Left lobe of liver (tissue), 2 donors: ENCODE measurements at regions not wholly inside any gene's neighbourhood (a gene's known extent, or its start where the extent isn't known, plus 50 kb on each side); places are given as distances from the start of the nearest gene placed in this dataset.
A peak's percentile ranks its signal among the peaks of the same experiment; 100 is the strongest.

Source experiments
- ATAC-seq: fragments of 200-7000 bp; cut with Tn5 transposase; one replicate; pipeline ENCODE4 v1.9.1; 2020; ENCODE audit warnings: mild to moderate bottlenecking, moderate library complexity
- DNase-seq: peaks from one replicate; pipeline ENCODE4 v3.0.0-alpha.2; 2020; ENCODE audit warnings: low spot score
- donor health status: DM: no; HTN: no; CAD: no; lungs with moderate emphysema.
- donor health status: DM: no; HTN: yes; CAD: no.

DNA sequence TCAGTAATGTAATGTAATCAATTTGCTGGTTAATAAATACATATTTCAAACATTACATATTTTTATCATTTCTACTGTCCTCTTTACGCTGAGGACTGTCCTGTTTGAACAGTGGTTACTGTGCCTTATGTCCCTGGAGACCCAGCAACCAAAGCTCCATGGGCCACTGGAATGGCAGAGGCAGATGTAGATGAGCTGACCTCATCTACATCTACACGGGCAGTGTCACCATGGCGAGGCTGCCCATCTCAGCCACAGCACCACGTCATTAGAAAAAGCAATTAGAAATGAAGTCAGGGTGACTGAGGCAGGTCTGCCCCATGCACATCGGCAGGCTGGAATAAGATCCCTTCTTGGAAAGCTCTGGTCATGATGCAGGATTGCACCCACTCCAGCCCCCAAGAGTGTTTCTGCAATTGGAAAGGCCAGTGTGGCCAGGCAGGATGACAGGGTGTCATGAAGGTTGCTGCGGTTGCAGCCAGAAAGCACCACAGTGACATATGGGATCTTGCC is 237.5 kb downstream of the NDUFA10 start:
- no peak for DNase-seq
- no peak for ATAC-seq

DNA sequence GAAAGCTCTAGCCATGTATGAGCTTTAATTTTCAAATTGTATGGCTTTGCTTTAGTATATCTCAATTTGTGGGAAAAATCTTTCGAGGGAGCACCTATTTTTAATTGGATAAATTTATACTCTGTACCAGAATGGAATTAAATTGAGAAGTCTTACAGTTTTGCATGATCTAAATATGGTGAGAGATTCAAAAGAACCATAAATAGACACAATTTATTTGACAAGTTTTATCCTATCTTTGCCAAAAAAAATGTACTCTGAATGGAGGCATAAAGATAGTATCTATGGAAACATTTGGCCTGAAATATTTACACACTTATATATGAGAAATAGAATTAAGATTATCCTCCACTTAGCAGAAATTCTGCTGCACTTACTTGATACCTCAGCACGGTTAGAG is 238.4 kb downstream of the NDUFA10 start:
- no peak for ATAC-seq
- DNase-seq, result no peak

DNA sequence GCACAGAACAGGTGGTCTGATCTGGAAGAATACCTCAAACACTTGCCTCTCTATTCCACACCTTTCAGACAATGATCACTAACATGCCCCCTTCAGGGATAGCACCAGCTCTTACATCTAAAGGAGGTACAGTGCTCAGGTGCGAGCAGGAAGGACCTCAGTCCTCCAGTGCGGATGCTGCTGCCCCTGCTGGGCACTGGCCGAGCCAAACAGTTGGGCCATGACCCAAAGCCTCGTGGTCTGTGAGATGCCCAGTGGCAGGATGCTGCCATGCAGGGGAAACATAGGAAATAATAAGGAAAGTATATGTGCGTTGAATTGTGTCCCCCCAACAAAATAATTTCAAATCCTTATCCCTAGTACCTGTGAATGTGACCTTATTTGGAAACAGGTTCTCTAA is 243.7 kb downstream of the NDUFA10 start:
- DNase-seq (peak; percentile 18), ATAC-seq (no peak)

DNA sequence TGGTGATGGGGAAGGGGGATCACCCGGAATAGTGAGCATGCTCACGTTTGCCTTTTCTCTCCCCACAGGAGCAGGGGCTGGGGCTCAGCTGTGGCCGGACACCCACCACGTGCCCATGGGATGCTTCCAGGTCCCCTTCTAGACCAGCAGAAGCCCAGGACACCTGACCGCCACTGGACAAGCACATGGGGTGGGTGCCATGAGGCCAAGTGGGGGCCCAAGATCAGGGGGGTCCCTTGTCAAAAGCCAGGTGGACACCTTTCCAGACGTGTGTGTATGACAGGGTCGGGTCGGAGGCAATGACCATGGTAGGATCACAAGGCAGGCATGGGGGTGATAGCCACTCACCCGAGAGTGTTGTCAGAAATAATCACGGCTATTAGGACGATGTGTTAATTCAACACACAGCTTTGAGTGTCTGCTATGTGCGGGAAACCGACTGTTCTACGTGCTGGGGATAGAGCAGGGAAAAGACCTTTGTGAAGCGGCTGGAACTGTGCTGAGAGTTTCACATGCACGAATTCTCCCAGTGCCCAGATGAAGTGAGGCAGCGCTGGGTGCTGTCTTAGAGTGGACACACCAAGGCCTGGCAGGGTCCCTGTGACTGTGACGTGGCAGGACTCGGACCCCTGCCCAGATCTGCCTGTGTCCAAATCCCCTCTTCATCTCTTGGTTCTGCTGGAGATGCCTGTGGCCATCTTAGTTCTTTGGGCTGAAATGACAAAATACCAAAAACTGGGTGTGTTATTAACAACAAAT is 244.7 kb downstream of the NDUFA10 start:
- DNase-seq, result peak; percentile 31
- no peak for ATAC-seq

DNA sequence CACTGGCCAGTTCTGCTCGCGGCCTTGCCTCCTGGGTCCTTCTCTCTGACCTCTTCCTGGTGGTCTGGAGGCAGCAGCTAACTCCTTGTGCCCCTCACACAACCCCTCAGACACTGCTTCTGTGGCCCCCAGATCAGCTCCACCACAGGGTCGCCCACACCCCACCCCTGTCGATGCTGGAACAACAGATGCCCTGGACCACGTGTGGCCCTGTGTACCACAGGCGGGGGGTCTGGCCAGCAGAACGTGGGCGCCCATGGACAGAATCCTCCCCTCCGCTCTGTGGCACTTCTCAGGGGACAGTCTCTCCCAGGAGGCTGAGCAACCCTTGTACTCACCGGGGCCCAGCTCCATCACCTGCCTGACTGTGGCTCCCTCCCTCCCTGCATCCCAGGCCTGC is 245.6 kb downstream of the NDUFA10 start:
- no peak for ATAC-seq
- DNase-seq, result peak; percentile 38

DNA sequence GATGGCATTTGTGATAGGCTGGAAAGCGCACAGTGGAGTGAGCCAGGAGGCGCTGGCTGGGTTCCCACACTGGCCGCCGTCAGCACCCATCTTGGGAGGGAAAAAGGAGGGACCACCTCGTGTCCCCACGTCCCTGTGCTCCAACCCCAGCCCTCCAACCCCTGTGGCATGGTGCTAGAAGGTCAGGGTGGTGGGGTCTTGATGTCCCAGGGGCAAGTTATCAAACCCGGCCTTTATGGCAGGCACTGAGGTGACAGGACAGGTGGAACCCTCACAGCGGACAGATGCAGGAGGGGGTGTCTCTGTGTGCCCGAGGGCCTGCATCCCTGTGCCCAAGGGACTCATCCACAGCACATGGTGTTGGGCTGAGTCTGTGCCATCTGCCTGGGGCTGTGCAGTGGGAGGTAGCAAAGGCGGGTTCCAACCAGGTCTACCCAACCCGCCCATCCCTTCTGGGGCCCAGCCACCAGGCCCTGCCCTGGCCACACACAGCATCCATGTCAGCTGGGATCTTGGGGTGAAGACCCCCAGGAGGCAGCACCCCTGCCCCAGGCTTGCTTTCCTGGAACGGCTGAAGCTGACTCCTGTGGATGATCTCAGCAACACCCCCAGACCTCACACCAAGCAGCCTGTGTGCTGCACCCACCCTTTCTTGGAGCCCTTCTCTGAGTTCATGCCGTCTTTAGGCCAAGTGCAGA is 246.1 kb downstream of the NDUFA10 start:
- DNase-seq (no peak), ATAC-seq (no peak)

DNA sequence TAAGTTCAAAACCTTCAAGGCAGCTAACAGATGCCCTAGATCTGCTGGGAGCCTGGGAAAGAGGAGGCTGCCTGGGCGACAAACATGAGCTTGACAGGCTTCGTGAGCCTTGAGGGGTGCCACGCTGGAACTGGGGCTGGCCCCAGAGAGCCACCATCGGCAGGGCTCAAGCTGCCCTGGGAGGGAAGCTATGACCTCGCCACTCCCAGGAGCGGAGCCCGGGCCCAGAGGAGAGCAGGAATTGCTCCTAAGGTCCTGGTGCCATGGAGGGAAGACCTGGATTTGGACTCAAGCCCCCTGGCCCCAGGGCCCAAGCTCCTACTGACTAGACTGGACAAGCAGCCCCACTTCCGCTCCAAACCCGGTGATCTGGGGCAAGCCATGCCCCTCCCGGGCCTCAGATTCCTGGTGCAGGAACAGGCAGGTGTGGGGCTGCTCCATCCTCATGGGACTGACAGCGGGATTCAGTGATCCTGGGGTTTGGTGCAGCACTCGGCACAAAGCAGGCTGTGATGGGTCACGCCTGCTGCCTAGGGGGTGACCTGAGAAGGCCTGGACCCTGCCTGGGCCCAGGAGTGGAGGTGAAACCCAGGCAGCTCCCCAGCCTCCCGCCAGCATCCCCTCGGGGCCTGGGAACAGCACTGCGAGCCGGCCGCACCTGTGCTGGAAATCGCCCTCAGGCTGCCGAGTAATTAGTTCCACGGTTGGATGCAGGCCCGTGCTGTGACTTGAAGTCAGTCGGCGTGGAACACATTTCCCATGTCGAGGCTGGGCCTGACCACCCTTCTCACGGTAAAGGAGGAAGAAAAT is 246.9 kb downstream of the NDUFA10 start:
- DNase-seq (peak; percentile 41), ATAC-seq (no peak)

DNA sequence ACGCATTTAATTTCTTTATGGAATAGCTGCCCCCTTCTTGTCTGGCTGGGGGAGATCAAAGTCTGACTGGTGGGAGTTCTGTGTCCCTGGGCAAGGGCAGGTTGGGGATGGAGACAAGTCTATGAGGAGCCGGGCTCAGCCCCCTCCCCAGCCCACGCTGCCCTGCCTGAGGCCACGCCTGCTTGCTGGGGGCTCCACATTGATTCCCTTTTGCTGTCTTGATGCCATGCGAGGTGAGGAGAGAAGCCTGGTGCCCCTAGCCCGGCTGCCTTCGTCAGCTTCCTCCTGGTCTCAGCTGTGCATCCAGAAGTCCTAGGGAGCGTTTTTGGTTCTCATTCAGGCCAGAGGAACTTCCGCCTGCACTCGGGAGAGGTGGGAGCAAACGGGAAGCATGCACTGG is 247.9 kb downstream of the NDUFA10 start:
- peak; percentile 33 for DNase-seq
- ATAC-seq, result no peak

DNA sequence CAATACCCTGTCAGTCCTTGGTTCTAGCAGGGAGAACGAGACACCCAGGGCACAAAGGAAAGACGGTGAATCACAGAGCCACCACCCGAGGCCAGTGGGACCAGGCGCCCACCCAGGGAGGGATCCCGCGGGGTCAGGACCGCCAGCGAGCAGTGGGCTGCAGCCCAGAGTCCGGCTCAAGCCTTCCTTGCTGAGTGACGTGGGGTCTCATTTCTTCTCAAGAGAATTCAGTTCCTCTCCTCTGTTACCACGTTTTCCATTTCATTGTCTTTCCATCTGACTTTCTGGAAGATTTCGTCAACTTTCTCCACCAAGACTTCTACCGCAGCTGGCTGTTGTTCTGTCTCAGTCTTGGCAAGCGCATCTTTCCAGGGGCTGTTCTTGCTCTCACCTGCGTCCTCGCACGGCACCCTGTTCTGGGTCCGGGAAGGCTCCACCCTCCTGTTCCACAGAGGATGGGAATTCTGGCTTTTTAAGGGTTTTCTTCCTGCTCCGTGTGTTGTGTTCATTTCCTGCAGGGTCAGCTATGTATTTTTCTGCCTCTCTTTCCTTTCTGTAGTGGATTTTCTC is 248.6 kb downstream of the NDUFA10 start:
- no peak for ATAC-seq
- DNase-seq, result peak; percentile 22

DNA sequence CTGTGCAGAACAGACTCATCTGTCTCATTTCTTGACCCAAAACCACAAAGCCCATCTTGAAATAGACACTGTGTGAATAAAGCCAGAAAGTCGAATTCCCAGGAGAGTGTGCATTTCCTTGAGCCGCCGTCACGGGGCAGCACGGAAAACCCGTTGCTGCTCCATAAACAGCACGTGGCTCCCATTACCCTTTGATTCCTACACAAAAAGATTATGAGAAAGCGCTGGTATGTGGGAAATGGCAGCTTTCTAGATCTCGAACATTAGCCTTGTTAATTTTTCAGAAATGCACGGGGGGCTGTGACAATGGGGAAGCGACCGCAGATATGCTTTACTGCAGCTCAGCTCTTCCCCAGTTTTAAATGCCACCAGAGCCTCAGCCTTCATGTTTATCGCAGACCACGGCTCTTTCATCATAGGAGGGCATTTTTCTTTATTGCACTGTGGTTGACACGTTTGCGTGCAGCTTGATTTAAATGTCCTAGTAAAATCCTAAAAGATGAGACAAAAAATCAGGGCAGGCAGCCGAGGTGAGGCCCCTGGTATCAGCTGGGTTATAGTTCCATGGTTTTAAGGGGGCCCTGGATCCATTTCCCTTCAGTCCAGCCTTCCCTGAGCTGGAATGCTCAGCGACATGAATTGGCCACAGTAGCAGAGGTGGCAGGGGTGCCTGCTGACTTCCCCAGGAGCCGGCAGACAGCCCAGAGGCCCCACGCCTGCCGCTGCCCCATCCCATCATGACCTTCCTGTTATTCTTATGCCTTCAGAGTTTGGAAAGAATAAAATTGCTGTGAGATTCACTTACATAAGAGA is 249.3 kb downstream of the NDUFA10 start:
- no peak for ATAC-seq
- peak; percentile 33 for DNase-seq

DNA sequence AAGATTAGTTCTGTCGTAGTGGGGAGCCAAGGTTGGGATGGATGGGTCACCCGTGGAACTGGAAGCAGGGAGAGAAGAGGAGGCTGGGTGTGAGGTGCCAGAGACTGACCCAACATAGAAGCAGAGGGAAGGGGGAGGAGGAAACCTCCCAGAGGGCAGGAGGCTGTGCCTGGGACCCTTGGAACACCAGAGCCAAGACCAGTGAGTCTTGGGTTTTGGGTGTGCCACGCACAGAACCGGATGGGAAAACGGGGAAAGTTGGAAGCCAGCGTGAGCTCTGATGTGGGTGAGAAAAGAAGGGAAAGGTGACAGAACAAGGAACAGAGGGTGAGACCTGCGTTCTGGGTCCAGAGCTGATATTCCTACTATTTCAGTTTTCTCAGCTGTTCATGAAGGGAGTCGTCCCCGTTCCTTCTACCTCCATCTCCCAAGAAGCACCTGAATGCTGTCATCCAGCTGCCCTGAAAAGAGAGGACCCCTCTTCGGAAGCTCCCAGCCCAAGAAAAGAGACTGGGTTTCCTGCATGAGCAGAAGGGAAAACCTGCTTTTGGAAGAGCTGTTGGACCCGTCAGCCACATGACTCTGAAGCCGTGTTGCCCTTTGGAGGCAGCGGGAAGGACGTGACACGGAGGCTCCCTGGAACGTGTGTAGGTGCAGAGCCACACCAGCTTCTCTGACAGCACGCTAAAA is 250.1 kb downstream of the NDUFA10 start:
- DNase-seq, result peak; percentile 33
- ATAC-seq, result no peak

DNA sequence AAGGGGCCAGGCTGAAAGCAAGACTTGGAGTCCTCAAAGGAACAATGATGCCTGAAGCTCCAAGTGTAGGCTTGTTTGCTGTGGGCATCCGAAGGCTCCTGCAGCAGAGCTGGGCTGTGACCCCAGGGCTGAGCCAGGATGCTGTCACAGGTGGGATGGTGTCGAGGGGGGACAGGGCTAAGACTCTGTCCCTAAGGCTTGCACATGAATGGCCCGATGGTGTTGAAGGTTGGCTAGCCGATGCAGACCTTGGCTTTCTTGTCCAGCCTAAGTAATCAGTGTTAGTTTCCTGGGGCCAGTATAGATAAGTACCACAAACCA is 251.0 kb downstream of the NDUFA10 start:
- ATAC-seq, result no peak
- DNase-seq, result peak; percentile 29

DNA sequence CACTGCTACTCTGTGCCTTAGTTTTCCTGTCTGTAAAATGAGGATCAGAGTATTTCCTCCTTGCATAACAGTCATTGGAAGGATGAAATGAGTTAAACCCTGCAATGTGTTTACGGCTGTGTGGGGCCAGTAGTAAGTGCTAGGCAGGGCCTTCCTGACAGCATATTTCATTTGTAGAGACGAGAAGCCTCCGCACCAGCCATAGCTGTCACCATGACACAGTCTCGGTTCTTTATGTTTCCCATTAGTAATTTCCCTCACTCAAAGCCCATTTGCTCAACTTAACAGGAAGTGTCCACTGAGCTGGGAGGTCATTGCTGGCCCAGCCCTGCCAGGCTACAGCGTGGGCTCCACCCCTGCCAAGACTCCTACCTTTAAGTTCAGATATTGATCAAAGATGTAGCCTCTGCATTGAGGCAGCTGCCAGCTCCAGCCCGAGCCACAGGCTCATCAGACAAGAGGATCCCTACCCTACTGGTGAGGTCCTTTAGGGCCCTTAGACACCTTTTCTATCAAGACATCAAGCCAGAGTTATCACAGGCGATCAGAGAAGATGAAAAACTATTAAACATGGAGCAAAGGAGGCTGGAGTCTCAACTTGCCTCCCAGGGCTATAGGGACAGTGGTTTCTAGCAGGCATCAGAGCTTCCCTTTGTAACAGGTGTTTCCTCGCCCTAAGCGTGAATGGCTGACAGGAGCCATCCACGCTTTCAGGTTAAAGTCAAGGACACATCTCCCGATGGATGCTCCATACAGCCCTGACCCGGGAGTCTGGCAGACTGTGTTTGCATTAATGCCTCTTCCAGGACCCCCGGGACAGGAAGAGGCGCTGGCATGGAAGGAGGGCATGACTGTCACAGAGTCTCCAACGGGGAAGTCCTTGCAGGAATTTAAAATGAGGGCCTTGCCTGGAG is 251.7 kb downstream of the NDUFA10 start:
- ATAC-seq, result no peak
- peak; percentile 18 for DNase-seq

DNA sequence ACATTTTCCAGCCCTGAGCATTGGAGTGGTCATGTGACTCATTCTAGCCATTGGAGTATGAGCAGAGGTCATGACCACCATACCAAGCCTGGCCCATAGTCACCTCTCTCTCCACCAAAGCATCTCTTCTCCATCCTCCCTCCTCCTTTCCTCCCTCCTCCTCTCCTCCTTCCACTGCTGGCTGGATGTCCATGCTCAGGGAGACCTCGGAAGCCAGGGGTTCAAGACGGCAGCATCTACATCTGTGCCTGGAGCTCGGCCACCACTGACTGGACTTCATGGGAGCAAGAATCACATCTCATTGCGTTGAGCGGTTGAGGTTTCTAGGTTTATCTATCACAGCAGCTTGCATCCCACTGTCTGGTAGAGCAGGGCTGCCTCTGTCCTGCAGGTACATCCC is 252.4 kb downstream of the NDUFA10 start:
- peak; percentile 33 for DNase-seq
- ATAC-seq, result no peak

DNA sequence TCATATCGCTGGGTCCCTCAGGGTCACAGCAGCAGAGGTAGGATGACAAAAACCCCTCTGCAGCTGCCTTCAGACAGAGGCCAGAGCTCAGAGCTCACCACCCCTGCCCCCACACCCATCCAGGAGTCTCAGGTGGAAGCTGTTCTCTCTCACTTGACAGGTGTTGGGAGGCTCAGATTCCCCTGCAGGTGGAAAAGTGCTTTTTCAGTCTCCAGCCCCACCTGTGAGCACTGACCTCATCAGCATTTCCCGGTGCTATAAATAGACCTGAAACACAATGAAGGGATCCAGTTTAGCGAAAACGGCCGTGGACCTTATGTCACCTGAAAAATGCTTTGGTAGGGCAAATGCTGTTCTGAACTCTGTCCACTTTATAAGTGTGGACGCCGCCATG is 254.9 kb downstream of the NDUFA10 start:
- ATAC-seq (no peak), DNase-seq (no peak)

DNA sequence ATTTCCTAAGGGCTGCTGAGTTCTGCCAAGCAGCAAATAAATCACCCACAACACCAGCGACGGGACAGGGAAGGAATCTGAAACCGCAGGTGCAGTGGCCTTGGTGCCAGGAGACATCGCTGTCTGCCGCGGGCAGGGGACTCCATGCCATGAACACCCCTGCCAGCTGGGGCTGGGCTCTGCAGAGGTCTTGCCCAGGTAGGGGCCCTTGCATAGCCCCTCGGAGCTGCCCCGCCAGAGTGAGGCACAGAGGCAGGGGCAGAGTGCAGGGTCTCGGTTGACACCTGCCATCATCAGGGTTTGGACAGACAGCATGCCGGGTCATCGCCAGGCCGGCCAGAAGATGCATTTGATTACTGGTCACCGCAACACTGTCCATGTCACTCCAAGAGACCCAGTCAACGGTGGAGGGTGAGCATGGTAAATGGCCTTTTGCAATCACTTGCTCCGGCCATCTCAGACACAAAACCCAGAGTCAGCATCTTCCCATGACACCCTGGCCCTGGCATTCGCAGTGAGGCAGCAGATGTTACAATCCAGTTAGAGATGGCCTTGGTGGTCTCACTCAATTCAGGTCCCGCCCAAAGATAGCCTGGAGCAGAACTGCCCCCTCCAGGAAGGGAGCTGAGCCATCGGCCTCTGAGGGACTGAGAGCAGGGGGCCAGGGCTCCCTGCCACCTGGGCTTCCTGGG is 255.4 kb downstream of the NDUFA10 start:
- DNase-seq, result no peak
- no peak for ATAC-seq

DNA sequence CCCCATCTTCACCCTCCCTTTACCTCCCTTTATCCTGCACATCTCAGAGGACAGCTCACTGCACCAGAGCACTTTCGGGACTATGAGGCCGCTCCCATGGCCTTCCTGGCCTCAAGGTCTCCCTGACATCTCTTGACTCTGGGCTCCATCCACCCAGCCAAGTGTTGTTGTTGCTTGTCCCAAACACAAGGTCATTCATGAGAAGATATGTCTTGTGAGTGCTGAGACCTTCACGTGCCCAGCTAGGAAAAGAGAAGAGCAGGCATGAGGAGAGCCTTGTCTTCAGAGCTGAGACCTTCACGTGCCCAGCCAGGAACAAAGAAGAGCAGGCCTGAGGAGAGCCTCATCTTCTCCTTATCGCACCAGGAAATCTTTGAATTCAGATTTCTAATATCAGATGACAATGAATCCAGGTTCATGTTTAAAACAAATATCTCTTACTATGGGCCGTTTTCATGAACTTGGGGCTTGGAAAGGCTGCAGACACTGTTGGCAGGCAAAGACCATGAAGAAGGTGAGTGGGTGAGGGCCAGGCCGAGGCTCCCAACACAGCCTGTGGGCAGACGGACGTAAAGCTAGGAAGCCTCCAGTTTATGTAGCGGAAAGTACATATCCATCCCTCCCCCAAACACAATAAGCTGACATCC is 256.1 kb downstream of the NDUFA10 start:
- DNase-seq (no peak), ATAC-seq (no peak)
